LNCaP clone FGC (cell line): ENCODE measurements at regions not wholly inside any gene's neighbourhood (a gene's known extent, or its start where the extent isn't known, plus 50 kb on each side); places are given as distances from the start of the nearest gene placed in this dataset.

Source experiments
- DNase-seq: peaks from one replicate; pipeline ENCODE4 v3.0.0-alpha.2; 2011; ENCODE audit warnings: low read depth
- H3K4me3 ChIP-seq: 2 replicates; pipeline ENCODE4 v1.5.1; 2011; ENCODE audit warnings: mild to moderate bottlenecking, low read depth, low read length, control low read depth
- TF ChIP-seq, protein P1 (sequence below): IDR thresholded peaks from 2 replicates; pipeline ENCODE4 v1.5.1; 2012; ENCODE audit warnings: mild to moderate bottlenecking; ENCODE audit not compliant: control insufficient read depth, insufficient read depth; ENCODE audit errors: extremely low read depth

DNA sequence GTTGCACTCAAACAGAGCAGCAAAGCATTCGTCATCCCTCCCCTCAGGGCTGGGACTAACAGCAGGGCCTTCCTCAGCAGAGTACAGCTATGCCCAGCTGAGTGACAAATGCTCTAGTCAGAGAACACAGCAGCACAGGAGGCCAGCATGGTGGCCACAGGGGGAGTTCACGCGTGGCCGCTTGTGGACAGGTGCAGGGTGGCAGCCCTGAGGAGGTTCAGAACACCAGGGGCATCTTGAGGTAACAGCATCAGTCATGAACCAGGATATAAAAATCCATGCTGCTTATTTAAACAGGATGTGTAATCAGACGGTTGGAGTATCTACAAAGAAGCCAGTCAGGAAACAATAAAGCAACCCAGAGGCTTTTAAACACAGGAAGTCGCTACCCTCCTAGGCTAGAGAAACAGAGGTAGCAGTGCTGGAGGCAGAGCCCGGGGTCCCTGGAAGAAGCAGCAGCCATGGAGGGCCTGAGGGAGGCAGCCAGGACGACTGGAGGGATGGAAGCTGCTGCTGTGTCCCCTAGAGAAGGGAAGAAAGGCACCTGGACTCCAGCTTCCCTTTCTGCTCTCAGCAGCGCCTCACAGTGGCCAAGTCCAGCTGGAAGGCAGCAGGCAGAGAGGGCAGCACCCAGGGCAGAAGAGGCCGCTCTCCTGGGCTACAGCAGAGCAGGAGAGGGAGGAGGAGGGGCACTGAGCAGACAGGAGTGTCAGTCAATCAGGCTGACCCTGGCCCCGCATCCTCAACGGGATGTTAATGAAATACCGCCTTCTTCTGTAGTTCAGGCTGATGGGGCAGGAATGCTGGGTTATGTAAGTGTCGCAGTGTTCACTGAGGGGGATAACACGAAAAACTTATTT, 70.8 kb upstream of the UCN3 start:
- no peak overlapping the region for H3K4me3 ChIP-seq
- TF ChIP-seq, protein P1, sequence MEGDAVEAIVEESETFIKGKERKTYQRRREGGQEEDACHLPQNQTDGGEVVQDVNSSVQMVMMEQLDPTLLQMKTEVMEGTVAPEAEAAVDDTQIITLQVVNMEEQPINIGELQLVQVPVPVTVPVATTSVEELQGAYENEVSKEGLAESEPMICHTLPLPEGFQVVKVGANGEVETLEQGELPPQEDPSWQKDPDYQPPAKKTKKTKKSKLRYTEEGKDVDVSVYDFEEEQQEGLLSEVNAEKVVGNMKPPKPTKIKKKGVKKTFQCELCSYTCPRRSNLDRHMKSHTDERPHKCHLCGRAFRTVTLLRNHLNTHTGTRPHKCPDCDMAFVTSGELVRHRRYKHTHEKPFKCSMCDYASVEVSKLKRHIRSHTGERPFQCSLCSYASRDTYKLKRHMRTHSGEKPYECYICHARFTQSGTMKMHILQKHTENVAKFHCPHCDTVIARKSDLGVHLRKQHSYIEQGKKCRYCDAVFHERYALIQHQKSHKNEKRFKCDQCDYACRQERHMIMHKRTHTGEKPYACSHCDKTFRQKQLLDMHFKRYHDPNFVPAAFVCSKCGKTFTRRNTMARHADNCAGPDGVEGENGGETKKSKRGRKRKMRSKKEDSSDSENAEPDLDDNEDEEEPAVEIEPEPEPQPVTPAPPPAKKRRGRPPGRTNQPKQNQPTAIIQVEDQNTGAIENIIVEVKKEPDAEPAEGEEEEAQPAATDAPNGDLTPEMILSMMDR: peak; percentile 88
- DNase-seq: peak; percentile 28

GRCh38 chr10:5297466-5297865, 67.3 kb upstream of the UCN3 start:
- DNase-seq: no peak
- TF ChIP-seq, protein P1: no peak
- H3K4me3 ChIP-seq: no peak overlapping the region

GRCh38 chr10:5297996-5298395, 66.8 kb upstream of the UCN3 start:
- H3K4me3 ChIP-seq: no peak overlapping the region
- no peak for DNase-seq

GRCh38 chr10:5299950-5300349, 64.8 kb upstream of the UCN3 start:
- no peak overlapping the region for H3K4me3 ChIP-seq
- TF ChIP-seq, protein P1: no peak
- no peak for DNase-seq

More at GRCh38 chr10:5297996-5298395, 66.8 kb upstream of the UCN3 start:
- TF ChIP-seq, protein P1: no peak

DNA sequence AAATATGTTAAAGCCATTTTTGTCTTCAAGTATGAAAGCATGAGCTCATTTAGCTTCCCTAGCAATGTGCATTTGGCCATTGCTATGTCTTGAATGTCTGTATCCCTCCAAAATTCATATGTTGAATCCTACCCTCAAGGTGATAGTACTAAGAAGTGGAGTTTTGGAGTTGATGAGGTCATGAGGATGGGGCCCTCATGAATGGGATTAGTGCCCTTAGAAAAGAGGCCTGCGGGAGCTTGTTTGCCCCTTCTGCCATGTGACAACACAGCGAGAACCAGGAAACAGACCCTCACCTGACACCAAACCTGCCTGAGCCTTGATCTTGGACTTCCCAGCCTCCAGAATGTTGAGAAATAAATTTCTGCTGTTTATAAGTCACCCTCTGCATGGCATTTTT, 61.3 kb upstream of the UCN3 start:
- DNase-seq: no peak
- TF ChIP-seq, protein P1: no peak
- no peak overlapping the region for H3K4me3 ChIP-seq

DNA sequence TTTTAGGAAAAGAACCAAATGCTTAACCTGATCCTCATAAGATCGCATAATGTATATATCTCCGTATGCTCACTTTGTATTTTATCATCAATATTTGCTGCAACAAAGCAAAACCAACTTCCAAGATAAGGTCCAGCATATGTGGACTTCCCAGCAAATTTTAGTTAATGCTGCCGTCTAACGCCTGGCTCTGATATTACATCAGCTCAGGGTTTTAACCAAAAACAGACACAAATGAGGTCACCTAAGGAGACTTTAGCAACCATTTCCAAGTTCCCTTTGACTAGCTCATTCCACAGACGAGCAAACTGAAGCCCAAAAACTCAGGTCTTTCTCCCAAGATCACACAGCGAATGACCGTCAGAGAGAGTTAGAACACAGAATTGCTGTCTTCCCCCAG, 59.4 kb upstream of the UCN3 start:
- DNase-seq: no peak
- TF ChIP-seq, protein P1: no peak
- no peak overlapping the region for H3K4me3 ChIP-seq

DNA sequence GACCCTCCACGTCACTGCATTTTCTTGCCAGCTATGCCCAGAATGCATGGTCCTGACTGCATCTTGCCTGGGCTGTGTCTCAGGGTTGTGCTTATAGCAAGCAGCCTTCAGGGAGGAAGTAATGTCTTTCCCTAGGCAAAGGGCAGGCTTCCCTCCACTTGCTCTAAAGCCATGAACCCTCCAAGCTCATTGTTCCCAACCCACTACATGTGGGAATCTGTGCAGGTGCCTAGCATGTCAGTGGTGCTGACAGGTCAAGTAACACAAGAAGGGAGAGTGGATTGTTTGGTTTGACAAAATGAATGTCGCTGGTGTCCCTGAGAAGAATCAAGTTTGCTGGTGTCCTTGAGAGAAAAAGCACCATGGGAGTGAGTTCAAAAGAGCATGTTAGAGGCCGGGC, 53.9 kb upstream of the UCN3 start:
- H3K4me3 ChIP-seq: no peak overlapping the region
- no peak for DNase-seq
- TF ChIP-seq, protein P1: no peak
